ENCODE measurements at regions not wholly inside any gene's neighbourhood (a gene's known extent, or its start where the extent isn't known, plus 50 kb on each side); places are given as distances from the start of the nearest gene placed in this dataset.
"Not testable (repeated sequence)": the region's sequence is repeated elsewhere in the genome, so short reads cannot be mapped to it uniquely, and the experiment has no call there.

- 80% methylated on average over 4 of the region's 4 CpGs; no CpG with 5 or more reads in 1 of the 2 experiments for WGBS, 2 experiments (ENCODE audit: extremely low coverage in 1 of 2, insufficient coverage in 1 of 2, insufficient read length in 1 of 2, insufficient replicate concordance in 2 of 2, low coverage in 1 of 2, low lambda C conversion rate in 2 of 2, missing lambda C conversion rate in 1 of 2)
- no peak overlapping the region for H2BK15ac ChIP-seq (ENCODE audit: low read length)
- H3K9ac ChIP-seq (replicated peaks in 1 of 4; ENCODE audit: extremely low read depth in 1 of 4, low read depth in 3 of 4, low read length in 3 of 4) = no peak overlapping the region
- no peak overlapping the region for H3K27ac ChIP-seq (ENCODE audit: low read depth, low read length)
- H2BK20ac ChIP-seq (ENCODE audit: low read length) = no peak overlapping the region
- H3K4me1 ChIP-seq (replicated peaks in 1 of 4; ENCODE audit: control insufficient read depth in 3 of 4, insufficient read depth in 4 of 4, low read length in 3 of 4) = no peaks in the 10 kb centered on the region
- no peaks in the 10 kb centered on the region; the same call in 1 of the 2 replicates for H3K23me2 ChIP-seq (ENCODE audit: low read depth, low read length)
- no peaks in the 10 kb centered on the region for H3K27me3 ChIP-seq (replicated peaks in 1 of 4; ENCODE audit: control insufficient read depth in 3 of 4, extremely low read depth in 1 of 4, insufficient read depth in 3 of 4, low read length in 3 of 4)
- DNase-seq (ENCODE audit: low read depth in 1 of 2, low spot score in 2 of 2) (no peak), FAIRE-seq (no peak)
- no peak overlapping the region for H4K5ac ChIP-seq (ENCODE audit: insufficient read length, low read depth, low read length)
- H3K23ac ChIP-seq (ENCODE audit: insufficient read length) = no peak overlapping the region
- H2BK12ac ChIP-seq (ENCODE audit: low read depth, low read length) = no peak overlapping the region
- no peak overlapping the region for H2BK5ac ChIP-seq (ENCODE audit: low read depth, low read length)
- no peak overlapping the region for H3K4me3 ChIP-seq (ENCODE audit: extremely low read depth in 1 of 4, insufficient read depth in 2 of 4, low read depth in 3 of 4, low read length in 4 of 4)
- no peaks in the 10 kb centered on the region for H3K9me3 ChIP-seq (ENCODE audit: insufficient read depth in 2 of 2, low read depth in 1 of 2, low read length in 1 of 2)
- no peak overlapping the region for H4K91ac ChIP-seq (replicated peaks; ENCODE audit: insufficient read length, low read length)
- no peaks in the 10 kb centered on the region for H3K36me3 ChIP-seq (ENCODE audit: control insufficient read depth in 2 of 4, insufficient read depth in 4 of 4, low read length in 3 of 4)
- peak; percentile 88 for TF ChIP-seq CEBPB (IDR thresholded peaks at IDR 0.05; ENCODE audit: low read depth, low read length)
- TF ChIP-seq NRF1 (IDR thresholded peaks at IDR 0.05; ENCODE audit: low read depth, low read length) = no peak
- no peak overlapping the region for H3K18ac ChIP-seq (ENCODE audit: extremely low read depth, low read length)
- H3K56ac ChIP-seq (replicated peaks; ENCODE audit: insufficient read length, low read depth, low read length) = no peak overlapping the region
- H2AFZ ChIP-seq (ENCODE audit: low read length) = no peak overlapping the region
- no peaks in the 10 kb centered on the region for H3K79me1 ChIP-seq (ENCODE audit: low read depth, low read length)
- H4K8ac ChIP-seq (ENCODE audit: extremely low read depth, insufficient read depth, low read length) = no peak overlapping the region
- no peaks in the 10 kb centered on the region for H3K79me2 ChIP-seq (ENCODE audit: control insufficient read depth in 1 of 2, insufficient read depth in 2 of 2, low read length in 2 of 2)
- no peak overlapping the region for H3K4me2 ChIP-seq (ENCODE audit: insufficient read depth in 1 of 2, low read depth in 2 of 2, low read length in 2 of 2)
- H4K20me1 ChIP-seq (replicated peaks in 1 of 2; ENCODE audit: control insufficient read depth in 1 of 2, insufficient read depth in 2 of 2, low read length in 2 of 2) = no peaks in the 10 kb centered on the region
- no peak overlapping the region for H2AK5ac ChIP-seq (ENCODE audit: low read depth, low read length)
- CTCF ChIA-PET (ENCODE audit: partially characterized antibody) = interaction anchor here (0.7 to 1.1 kb wide), 3 partner anchors 16 to 201 kb away, joined by 3 to 5 read pairs (median 3); no protein-coding TSS in a partner anchor
- H2BK120ac ChIP-seq (replicated peaks; ENCODE audit: low read depth, low read length) = no peak overlapping the region
- H3K14ac ChIP-seq (ENCODE audit: insufficient read length) = no peak overlapping the region
- POLR2A ChIA-PET (ENCODE audit: partially characterized antibody) = no interaction called here
- no peak overlapping the region for H3K4ac ChIP-seq (replicated peaks; ENCODE audit: insufficient read length, low read depth, low read length)
These were observed 119.9 kb upstream of the DAP start for GRCh38 chr5:10880934-10881333.

DNA sequence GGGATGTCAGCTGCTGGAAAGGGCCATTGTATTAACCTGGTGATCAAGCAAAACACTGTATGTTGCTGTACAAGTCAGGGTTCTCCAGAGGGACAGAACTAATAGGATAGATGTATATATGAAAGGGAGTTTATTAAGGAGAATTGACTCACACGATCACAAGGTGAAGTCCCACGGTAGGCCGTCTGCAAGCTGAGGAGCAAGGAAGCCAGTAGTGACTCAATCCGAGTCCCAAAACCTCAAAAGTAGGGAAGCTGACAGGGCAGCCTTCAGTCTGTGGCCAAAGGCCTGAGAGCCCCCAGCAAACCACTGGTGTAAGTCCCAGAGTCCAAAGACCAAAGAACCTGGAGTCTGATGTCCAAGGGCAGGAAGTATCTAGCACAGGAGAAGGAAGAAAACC is 116.0 kb upstream of the DAP start:
- WGBS, 2 experiments (ENCODE audit: extremely low coverage in 1 of 2, insufficient coverage in 1 of 2, insufficient read length in 1 of 2, insufficient replicate concordance in 2 of 2, low coverage in 1 of 2, low lambda C conversion rate in 2 of 2, missing lambda C conversion rate in 1 of 2) = 90% methylated on average over 4 of the region's 4 CpGs; no CpG with 5 or more reads in 1 of the 2 experiments

More for the DNA sequence above, 116.0 kb upstream of the DAP start:
- not testable (repeated sequence) for H3K79me2 ChIP-seq (ENCODE audit: control insufficient read depth in 1 of 2, insufficient read depth in 2 of 2, low read length in 2 of 2); H4K20me1 ChIP-seq (replicated peaks in 1 of 2; ENCODE audit: control insufficient read depth in 1 of 2, insufficient read depth in 2 of 2, low read length in 2 of 2); H3K9me3 ChIP-seq (ENCODE audit: insufficient read depth in 2 of 2, low read depth in 1 of 2, low read length in 1 of 2); H2AFZ ChIP-seq (ENCODE audit: low read length); H2BK5ac ChIP-seq (ENCODE audit: low read depth, low read length); H3K79me1 ChIP-seq (ENCODE audit: low read depth, low read length); H4K8ac ChIP-seq (ENCODE audit: extremely low read depth, insufficient read depth, low read length); H3K36me3 ChIP-seq (ENCODE audit: control insufficient read depth in 2 of 4, insufficient read depth in 4 of 4, low read length in 3 of 4); H3K9ac ChIP-seq (replicated peaks in 1 of 4; ENCODE audit: extremely low read depth in 1 of 4, low read depth in 3 of 4, low read length in 3 of 4); FAIRE-seq; H3K4ac ChIP-seq (replicated peaks; ENCODE audit: insufficient read length, low read depth, low read length); H3K23ac ChIP-seq (ENCODE audit: insufficient read length); H4K91ac ChIP-seq (replicated peaks; ENCODE audit: insufficient read length, low read length); H3K27ac ChIP-seq (ENCODE audit: low read depth, low read length); DNase-seq (ENCODE audit: low read depth in 1 of 2, low spot score in 2 of 2); H2BK20ac ChIP-seq (ENCODE audit: low read length); H3K14ac ChIP-seq (ENCODE audit: insufficient read length); H3K27me3 ChIP-seq (replicated peaks in 1 of 4; ENCODE audit: control insufficient read depth in 3 of 4, extremely low read depth in 1 of 4, insufficient read depth in 3 of 4, low read length in 3 of 4); H2BK120ac ChIP-seq (replicated peaks; ENCODE audit: low read depth, low read length); H3K4me1 ChIP-seq (replicated peaks in 1 of 4; ENCODE audit: control insufficient read depth in 3 of 4, insufficient read depth in 4 of 4, low read length in 3 of 4); H4K5ac ChIP-seq (ENCODE audit: insufficient read length, low read depth, low read length); H3K4me3 ChIP-seq (ENCODE audit: extremely low read depth in 1 of 4, insufficient read depth in 2 of 4, low read depth in 3 of 4, low read length in 4 of 4); H3K18ac ChIP-seq (ENCODE audit: extremely low read depth, low read length); H2BK15ac ChIP-seq (ENCODE audit: low read length); H2BK12ac ChIP-seq (ENCODE audit: low read depth, low read length); H3K4me2 ChIP-seq (ENCODE audit: insufficient read depth in 1 of 2, low read depth in 2 of 2, low read length in 2 of 2); H3K56ac ChIP-seq (replicated peaks; ENCODE audit: insufficient read length, low read depth, low read length); H2AK5ac ChIP-seq (ENCODE audit: low read depth, low read length); H3K23me2 ChIP-seq (ENCODE audit: low read depth, low read length)
- CTCF ChIA-PET (ENCODE audit: partially characterized antibody) = interaction anchor here (0.6 to 1.8 kb wide), 7 partner anchors 8 to 182 kb away, joined by 3 to 11 read pairs (median 7); no protein-coding TSS in a partner anchor
- POLR2A ChIA-PET (ENCODE audit: partially characterized antibody) = interaction anchor here (0.6 to 1.4 kb wide), 2 partner anchors 20 to 1023 kb away, joined by 3 to 4 read pairs; no protein-coding TSS in a partner anchor

Data from H1 (cell line).